NCI-H1436 treated with DMSO at 0.1 percent for 48 hours (cell line): ENCODE measurements at regions not wholly inside any gene's neighbourhood (a gene's known extent, or its start where the extent isn't known, plus 50 kb on each side); places are given as distances from the start of the nearest gene placed in this dataset.
"Not testable (repeated sequence)": the region's sequence is repeated elsewhere in the genome, so short reads cannot be mapped to it uniquely, and the experiment has no call there.

Source experiments
- DNase-seq: peaks from one replicate; lab custom pipeline; 2025; lab: John Stamatoyannopoulos, UW

- no peak for DNase-seq
Measured at GRCh38 chr4:128566693-128567092, 242.8 kb upstream of the JADE1 start.

- DNase-seq = no peak
Measured at GRCh38 chr4:128565565-128566186, 243.8 kb upstream of the JADE1 start.

GRCh38 chr4:128565054-128565453, 244.4 kb upstream of the JADE1 start:
- DNase-seq = no peak

- no peak for DNase-seq
Measured at GRCh38 chr4:128564081-128564630, 245.3 kb upstream of the JADE1 start.

GRCh38 chr4:128560754-128561495, 248.6 kb upstream of the JADE1 start:
- DNase-seq = no peak

- DNase-seq = no peak
Measured at GRCh38 chr4:128558896-128559679, 250.4 kb upstream of the JADE1 start.

GRCh38 chr4:128556756-128557155, 252.7 kb upstream of the JADE1 start:
- DNase-seq = no peak

- DNase-seq = no peak
Measured at GRCh38 chr4:128553686-128554515, 255.6 kb upstream of the JADE1 start.

- DNase-seq = no peak
Measured at GRCh38 chr4:128552586-128552907, 257.0 kb upstream of the JADE1 start.

- DNase-seq = no peak
Measured at GRCh38 chr4:128551280-128551679, 258.2 kb upstream of the JADE1 start.

- no peak for DNase-seq
Measured at GRCh38 chr4:128550060-128550459, 259.4 kb upstream of the JADE1 start.

- DNase-seq = no peak
Measured at GRCh38 chr4:128549636-128550035, 259.9 kb upstream of the JADE1 start.

GRCh38 chr4:128548381-128548780, 260.8 kb upstream of the PGRMC2 start:
- DNase-seq = no peak

GRCh38 chr4:128544272-128544671, 256.7 kb upstream of the PGRMC2 start:
- DNase-seq = no peak

GRCh38 chr4:128543696-128544095, 256.1 kb upstream of the PGRMC2 start:
- DNase-seq = no peak

GRCh38 chr4:128542047-128542446, 254.4 kb upstream of the PGRMC2 start:
- no peak for DNase-seq

- no peak for DNase-seq
Measured at GRCh38 chr4:128540122-128540521, 252.5 kb upstream of the PGRMC2 start.

GRCh38 chr4:128538111-128538882, 250.7 kb upstream of the PGRMC2 start:
- DNase-seq = no peak

- DNase-seq = no peak
Measured at GRCh38 chr4:128536746-128537145, 249.1 kb upstream of the PGRMC2 start.

- DNase-seq = not testable (repeated sequence)
Measured at GRCh38 chr4:128535510-128535909, 247.9 kb upstream of the PGRMC2 start.
